PFSK-1 (cell line): ENCODE measurements at regions not wholly inside any gene's neighbourhood (a gene's known extent, or its start where the extent isn't known, plus 50 kb on each side); places are given as distances from the start of the nearest gene placed in this dataset.

Experiments used
- POLR2AphosphoS5 ChIP-seq: IDR thresholded peaks from 2 replicates; pipeline ENCODE4 v1.6.1; 2012; ENCODE audit warnings: low read depth, mild to moderate bottlenecking, control low read depth, low read length, moderate library complexity
- TAF1 ChIP-seq: IDR thresholded peaks from 2 replicates; pipeline ENCODE4 v1.6.1; 2012; ENCODE audit warnings: low read length, control low read depth, borderline replicate concordance; ENCODE audit not compliant: insufficient read depth

DNA sequence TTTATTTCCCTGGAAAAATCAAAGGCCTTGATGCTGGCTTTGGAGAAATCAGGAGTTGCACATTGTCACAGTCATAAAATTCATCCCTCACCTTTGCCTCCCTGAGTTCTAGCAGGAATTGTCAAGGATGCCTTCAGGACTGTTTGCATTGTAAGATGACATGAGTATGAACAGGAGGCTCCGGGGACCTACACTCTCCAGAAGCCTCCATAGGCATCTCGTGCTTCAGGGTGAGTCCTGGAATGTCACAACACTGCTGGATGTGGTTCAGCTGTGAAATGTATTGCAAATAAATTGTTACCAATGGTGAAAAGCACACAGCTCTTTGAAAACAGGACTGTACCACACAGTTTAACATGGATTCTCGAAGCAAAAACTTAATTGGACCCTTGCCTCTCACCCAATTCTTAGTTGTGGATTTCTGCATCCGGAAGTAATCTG, 535.4 kb upstream of the C16orf82 start:
- TF ChIP-seq TAF1, result no peak
- TF ChIP-seq POLR2AphosphoS5, result no peak
